Activated naive CD4-positive, alpha-beta T cell treated with anti-CD3 and anti-CD28 coated beads for 36 hours (primary cell): ENCODE measurements at regions not wholly inside any gene's neighbourhood (a gene's known extent, or its start where the extent isn't known, plus 50 kb on each side); places are given as distances from the start of the nearest gene placed in this dataset.

ENCODE experiments used
- CTCF ChIA-PET: fragments of 350-600 bp; sonication (Branson Sonifier 250); formaldehyde crosslinking; loops from one replicate; lab custom pipeline; 2021; ENCODE audit warnings: antibody characterized with exemption; lab: Charles Lee
- DNase-seq: peaks from one replicate; pipeline ENCODE4 v3.0.0-alpha.2; 2020
- H3K27ac Mint-ChIP-seq: one replicate; pipeline ENCODE4 v1.8.0; 2021; ENCODE audit warnings: mild to moderate bottlenecking, mixed read lengths
- H3K27me3 Mint-ChIP-seq: one replicate; pipeline ENCODE4 v1.8.0; 2021; ENCODE audit warnings: low read depth, mixed read lengths
- H3K36me3 Mint-ChIP-seq: one replicate; pipeline ENCODE4 v1.8.0; 2021; ENCODE audit warnings: low read depth, mixed read lengths
- H3K4me1 Mint-ChIP-seq: one replicate; pipeline ENCODE4 v1.8.0; 2021; ENCODE audit warnings: low read depth, mixed read lengths
- H3K4me3 Mint-ChIP-seq: one replicate; pipeline ENCODE4 v1.8.0; 2021; ENCODE audit warnings: mild to moderate bottlenecking, moderate library complexity, mixed read lengths
- H3K9me3 Mint-ChIP-seq: one replicate; pipeline ENCODE4 v1.8.0; 2021; ENCODE audit warnings: mixed read lengths
- intact Hi-C: fragments of 100-400 bp; cut with micrococcal nuclease; formaldehyde crosslinking; loops from one replicate; pipeline ENCODE4 v1.15.1; 2023

DNA sequence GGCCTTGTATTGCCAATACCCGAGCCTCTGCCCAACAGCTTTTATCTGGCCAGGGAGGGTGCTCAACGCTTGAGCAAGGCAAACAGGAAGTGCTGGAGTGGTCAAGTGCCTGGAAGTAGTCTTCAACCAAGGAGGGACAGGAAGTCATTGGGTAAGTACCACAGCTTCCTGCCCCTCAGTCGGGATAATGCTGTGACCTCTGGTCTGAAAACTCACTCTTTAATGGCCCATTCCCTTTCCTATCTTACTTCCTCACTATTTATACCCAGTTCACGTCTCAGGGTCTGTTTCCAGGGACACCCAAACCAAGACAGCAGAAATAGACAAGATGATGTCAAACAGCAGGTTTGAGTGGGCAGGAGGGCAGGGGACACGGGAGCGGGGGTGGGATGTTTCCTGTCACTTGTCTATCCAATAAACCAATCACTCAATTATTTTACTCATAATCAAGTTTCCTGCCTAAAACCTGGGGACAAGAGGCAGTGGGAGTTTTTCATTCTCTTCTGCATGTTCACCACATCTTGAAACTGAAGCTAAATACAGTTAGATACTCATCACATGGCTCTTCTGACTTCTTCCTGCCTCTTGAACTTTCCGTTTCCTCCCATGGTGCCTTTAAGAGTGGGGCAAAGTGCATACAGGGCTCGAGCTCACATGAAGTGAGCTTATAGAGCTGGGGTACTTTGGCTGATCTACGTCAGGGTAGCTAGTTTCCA, 68.9 kb upstream of the CAB39 start:
- intact Hi-C loops: loop anchor here (1.0 kb wide), 3 partner anchors 16 to 151 kb away; partner anchors contain the start of gene CAB39

DNA sequence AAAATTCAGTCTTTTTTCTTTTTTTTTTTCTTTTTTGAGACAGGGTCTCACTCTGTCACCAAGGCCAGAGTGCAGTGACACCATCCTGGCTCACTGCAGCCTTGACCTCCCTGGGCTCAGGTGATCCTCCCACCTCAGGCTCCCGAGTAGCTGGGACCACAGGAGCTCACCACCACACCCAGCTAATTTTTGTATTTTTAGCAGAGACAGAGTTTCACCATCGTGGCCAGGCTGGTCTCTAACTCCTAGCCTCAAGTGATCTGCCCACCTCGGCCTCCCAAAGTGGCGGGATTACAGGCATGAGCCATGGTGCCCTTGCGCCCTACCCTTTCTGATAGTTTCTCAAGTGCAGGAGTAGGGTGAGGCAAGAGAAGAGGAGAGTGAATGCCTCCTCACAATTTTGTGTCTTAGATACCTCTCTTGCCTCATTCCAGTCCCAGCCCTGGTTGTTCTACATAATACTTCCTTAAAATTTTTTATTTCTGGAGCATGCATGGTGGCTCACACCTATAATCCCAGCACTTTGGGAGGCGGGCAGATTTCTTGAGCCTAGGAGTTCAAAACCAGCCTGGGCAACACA, 68.2 kb upstream of the CAB39 start:
- Mint-ChIP-seq H3K4me3 (peak overlapping the region; percentile 47), H3K36me3 (no peaks in the 10 kb centered on the region), H3K27me3 (no peaks in the 10 kb centered on the region), H3K4me1 (peaks cover 33% of the 10 kb centered on the region), H3K27ac (peak overlapping the region; percentile 96), H3K9me3 (peaks cover 1% of the 10 kb centered on the region)
- intact Hi-C loops: loop anchor here (1.0 kb wide), 3 partner anchors 15 to 150 kb away; partner anchors contain the start of gene CAB39
- no peak for DNase-seq
- CTCF ChIA-PET: interaction anchor here (0.6 to 2.3 kb wide), 9 partner anchors 12 to 154 kb away, joined by 3 to 17 read pairs (median 4); partner anchors contain the start of gene CAB39

More for the DNA sequence above, 68.9 kb upstream of the CAB39 start:
- no peaks in the 10 kb centered on the region for H3K27me3 Mint-ChIP-seq
- H3K4me1 Mint-ChIP-seq: peaks cover 33% of the 10 kb centered on the region
- peak overlapping the region; percentile 96 for H3K27ac Mint-ChIP-seq
- peak; percentile 83 for DNase-seq
- H3K36me3 Mint-ChIP-seq: no peaks in the 10 kb centered on the region
- CTCF ChIA-PET: interaction anchor here (0.8 to 2.3 kb wide), 8 partner anchors 14 to 155 kb away, joined by 3 to 17 read pairs (median 4); partner anchors contain the start of gene CAB39
- H3K4me3 Mint-ChIP-seq: peak overlapping the region; percentile 47
- peaks cover 1% of the 10 kb centered on the region for H3K9me3 Mint-ChIP-seq

DNA sequence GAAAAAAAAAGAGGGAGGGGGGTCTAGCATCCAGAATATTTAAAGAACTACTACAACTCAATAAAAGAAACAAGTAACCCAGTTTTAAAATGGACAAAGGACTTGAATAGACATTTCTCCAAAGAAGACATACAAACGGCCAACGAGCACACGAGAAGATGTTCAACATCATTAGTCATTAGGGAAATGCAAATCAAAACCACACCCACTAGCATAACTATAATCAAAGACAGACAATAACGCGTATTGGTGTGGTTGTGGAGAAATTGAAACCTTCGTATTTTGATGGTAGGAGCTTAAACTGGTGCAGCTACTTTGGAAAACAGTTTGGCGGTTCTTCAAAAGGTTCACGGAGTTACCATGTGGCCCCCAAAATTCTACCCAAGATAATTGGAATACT, 64.3 kb upstream of the CAB39 start:
- Mint-ChIP-seq H3K27me3 (no peaks in the 10 kb centered on the region), H3K36me3 (no peaks in the 10 kb centered on the region), H3K4me3 (no peak overlapping the region), H3K9me3 (peaks cover 1% of the 10 kb centered on the region), H3K27ac (peak overlapping the region; percentile 34), H3K4me1 (peaks cover 32% of the 10 kb centered on the region)
- DNase-seq: no peak
- CTCF ChIA-PET: interaction anchor here (0.7 kb wide), 1 partner anchor 33 kb away, joined by 3 read pairs; no protein-coding TSS in a partner anchor
- intact Hi-C loops: no loop called here

DNA sequence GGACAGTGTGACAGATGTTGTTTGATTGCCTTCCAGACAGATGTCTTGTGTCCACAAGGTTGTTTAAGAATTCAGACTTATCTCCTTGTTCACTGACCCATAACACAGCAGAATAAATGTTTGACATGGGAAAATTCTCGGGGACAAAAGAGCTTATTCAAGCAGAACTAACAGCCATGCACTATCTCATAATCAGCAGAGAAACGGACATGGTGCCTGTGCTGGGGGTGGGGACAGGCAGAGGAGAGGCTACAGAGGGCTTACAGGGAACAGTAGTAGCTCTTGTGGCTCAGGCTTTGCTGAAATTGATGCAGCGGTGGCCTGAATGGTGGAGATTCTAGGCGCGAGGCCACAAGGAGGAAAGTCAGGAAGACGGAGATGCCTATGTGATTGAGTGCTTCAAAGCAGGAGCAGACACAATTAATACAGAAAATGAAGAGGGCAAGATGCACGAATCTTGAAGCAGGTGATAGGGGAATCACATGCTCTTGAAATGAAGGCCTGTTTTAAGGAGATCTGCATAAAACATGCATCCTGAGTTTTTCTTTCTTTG, 62.0 kb upstream of the CAB39 start:
- Mint-ChIP-seq H3K27ac (no peak overlapping the region), H3K36me3 (no peaks in the 10 kb centered on the region), H3K9me3 (peaks cover 1% of the 10 kb centered on the region), H3K4me3 (no peak overlapping the region), H3K4me1 (peaks cover 23% of the 10 kb centered on the region), H3K27me3 (no peaks in the 10 kb centered on the region)
- CTCF ChIA-PET: no interaction called here
- no peak for DNase-seq
- intact Hi-C loops: no loop called here

DNA sequence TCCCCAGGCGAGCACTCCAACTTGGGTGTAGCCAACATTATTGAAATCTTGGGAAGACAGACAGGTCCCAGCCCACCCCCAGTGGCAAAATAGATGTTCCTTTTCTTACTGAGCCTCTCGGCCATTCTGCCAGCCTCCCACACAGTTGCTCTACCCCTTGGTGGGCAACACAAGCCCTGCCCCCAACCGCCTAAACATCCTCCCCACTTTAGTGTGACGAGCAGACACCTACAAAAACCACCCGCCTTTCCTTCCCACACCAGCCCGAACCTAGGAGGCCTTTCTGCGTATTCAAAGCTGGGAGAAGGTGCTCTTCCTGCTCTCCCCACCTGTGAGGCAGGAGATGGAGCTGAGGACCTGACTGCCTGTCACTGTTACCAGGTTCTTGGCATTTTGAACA, 58.6 kb upstream of the CAB39 start:
- DNase-seq: no peak
- no peaks in the 10 kb centered on the region for H3K9me3 Mint-ChIP-seq
- H3K4me3 Mint-ChIP-seq: no peak overlapping the region
- intact Hi-C loops: no loop called here
- H3K27me3 Mint-ChIP-seq: no peaks in the 10 kb centered on the region
- H3K27ac Mint-ChIP-seq: peak overlapping the region; percentile 48
- H3K4me1 Mint-ChIP-seq: peaks cover 46% of the 10 kb centered on the region
- H3K36me3 Mint-ChIP-seq: no peaks in the 10 kb centered on the region
- CTCF ChIA-PET: no interaction called here

DNA sequence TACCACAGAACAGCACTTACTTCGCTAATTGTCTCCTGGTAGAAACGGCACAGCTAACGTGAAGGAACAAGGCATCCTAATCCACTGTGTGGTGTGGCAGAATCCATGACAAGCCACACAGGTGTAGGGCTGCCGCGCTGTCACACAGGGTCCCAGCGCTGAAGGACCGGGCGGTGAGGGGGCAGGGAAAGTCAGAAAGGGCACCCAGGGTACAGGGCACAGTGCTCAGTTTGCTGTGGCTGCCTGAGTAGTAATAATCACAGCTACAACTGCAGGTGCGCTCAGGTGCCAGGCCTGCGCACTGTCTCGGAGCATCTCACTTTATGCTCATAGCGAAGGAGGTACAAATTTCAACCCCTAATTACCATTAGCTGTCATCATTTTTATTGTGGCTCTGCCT, 55.2 kb upstream of the CAB39 start:
- Mint-ChIP-seq H3K4me1 (peaks cover 74% of the 10 kb centered on the region), H3K36me3 (no peaks in the 10 kb centered on the region), H3K27me3 (no peaks in the 10 kb centered on the region), H3K9me3 (no peaks in the 10 kb centered on the region), H3K4me3 (no peak overlapping the region), H3K27ac (peak overlapping the region; percentile 94)
- CTCF ChIA-PET: interaction anchor here (1.0 to 1.3 kb wide), 2 partner anchors 13 to 44 kb away, joined by 4 to 6 read pairs; no protein-coding TSS in a partner anchor
- intact Hi-C loops: no loop called here
- DNase-seq: no peak

DNA sequence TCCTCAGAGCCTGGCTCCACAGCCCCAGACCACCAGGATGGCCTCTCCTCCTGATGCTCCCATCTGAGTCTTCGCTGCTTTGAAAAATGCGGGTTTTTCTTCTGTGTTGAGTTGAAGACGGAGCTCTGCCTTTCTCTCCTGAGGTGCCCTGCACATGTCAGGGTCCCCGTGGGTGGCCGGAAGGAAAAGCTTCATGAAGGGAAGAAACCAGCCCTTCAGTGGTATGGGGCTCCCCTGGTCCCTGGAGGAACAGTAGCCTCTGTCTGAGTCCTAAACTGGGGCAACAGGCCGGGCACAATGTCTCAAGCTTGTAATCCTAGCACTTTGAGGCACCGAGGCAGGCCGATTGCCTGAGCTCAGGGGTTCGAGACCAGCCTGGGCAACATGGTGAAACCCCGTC, 54.7 kb upstream of the CAB39 start:
- no peaks in the 10 kb centered on the region for H3K36me3 Mint-ChIP-seq
- no peaks in the 10 kb centered on the region for H3K27me3 Mint-ChIP-seq
- H3K9me3 Mint-ChIP-seq: no peaks in the 10 kb centered on the region
- H3K4me3 Mint-ChIP-seq: peak overlapping the region; percentile 12
- peaks cover 76% of the 10 kb centered on the region for H3K4me1 Mint-ChIP-seq
- intact Hi-C loops: loop anchor here (2.0 kb wide), 1 partner anchor 309 kb away; no protein-coding TSS in a partner anchor
- H3K27ac Mint-ChIP-seq: peak overlapping the region; percentile 94
- CTCF ChIA-PET: interaction anchor here (0.7 to 1.3 kb wide), 4 partner anchors 13 to 45 kb away, joined by 3 to 6 read pairs (median 4); no protein-coding TSS in a partner anchor
- DNase-seq: no peak

DNA sequence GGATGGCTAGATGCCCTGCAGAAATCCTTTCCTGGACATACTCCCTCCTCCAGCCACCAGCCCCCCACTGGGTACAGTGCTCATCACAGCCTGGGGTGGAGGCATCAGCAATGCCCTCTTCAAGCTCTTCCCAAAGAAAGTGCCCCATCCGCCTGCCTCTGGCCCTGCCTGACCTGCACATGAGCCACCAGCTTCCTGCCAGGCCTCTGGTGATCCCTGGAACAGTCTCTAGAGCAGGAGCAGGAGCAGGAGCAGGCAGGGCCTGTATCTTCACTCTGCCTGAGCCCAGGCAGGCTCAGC, 54.1 kb upstream of the CAB39 start:
- Mint-ChIP-seq H3K9me3 (no peaks in the 10 kb centered on the region), H3K36me3 (no peaks in the 10 kb centered on the region), H3K27ac (peak overlapping the region; percentile 94), H3K27me3 (no peaks in the 10 kb centered on the region), H3K4me3 (peak overlapping the region; percentile 73), H3K4me1 (peaks cover 82% of the 10 kb centered on the region)
- intact Hi-C loops: loop anchor here (2.0 kb wide), 1 partner anchor 310 kb away; no protein-coding TSS in a partner anchor
- CTCF ChIA-PET: interaction anchor here (0.7 to 1.3 kb wide), 4 partner anchors 14 to 45 kb away, joined by 3 to 6 read pairs (median 4); no protein-coding TSS in a partner anchor
- no peak for DNase-seq

DNA sequence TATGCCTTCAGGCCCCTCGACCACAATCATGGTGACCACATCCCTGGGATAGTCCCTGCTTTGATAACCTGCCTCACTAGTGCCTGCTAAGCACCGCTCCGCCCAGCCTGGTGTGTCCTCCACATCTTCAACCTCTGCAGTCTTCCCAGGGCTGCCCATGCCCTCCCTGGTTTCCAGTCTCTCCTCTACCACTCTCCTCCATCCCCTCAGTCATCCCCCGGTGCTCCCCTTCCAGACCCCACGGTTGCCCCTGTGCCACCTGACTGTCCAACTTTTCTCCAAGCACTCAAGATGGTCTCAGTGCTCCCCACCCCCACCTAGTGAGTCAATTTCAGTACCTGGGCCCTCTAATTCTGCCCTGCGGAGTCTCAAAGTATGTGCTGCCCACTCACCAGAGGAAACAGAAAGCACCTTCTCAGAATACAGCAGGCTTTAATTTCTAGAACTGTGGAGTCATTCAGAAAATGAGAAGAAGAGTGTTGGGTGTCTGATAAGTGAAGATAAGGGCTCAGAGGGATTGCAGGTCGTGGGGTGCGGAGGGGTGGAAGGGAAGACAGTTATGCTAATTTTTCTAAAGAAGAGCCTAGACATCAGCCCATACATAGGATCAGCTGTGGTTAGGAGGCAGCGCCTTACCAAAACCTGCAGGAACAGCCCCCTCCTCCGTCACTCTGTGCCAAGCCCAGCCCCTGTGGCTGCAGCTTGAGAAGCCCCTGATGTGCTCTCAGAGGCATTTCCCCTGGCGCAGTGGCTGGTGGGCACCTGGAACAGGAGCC, 53.6 kb upstream of the CAB39 start:
- Mint-ChIP-seq H3K4me3 (peak overlapping the region; percentile 73), H3K27me3 (no peaks in the 10 kb centered on the region), H3K27ac (peak overlapping the region; percentile 94), H3K4me1 (peaks cover 86% of the 10 kb centered on the region), H3K9me3 (no peaks in the 10 kb centered on the region), H3K36me3 (no peaks in the 10 kb centered on the region)
- intact Hi-C loops: loop anchor here (1.0 to 2.0 kb wide), 4 partner anchors 15 to 310 kb away; no protein-coding TSS in a partner anchor
- CTCF ChIA-PET: interaction anchor here (0.6 to 3.0 kb wide), 7 partner anchors 16 to 139 kb away, joined by 3 to 17 read pairs (median 4); no protein-coding TSS in a partner anchor
- DNase-seq: peak; percentile 87

DNA sequence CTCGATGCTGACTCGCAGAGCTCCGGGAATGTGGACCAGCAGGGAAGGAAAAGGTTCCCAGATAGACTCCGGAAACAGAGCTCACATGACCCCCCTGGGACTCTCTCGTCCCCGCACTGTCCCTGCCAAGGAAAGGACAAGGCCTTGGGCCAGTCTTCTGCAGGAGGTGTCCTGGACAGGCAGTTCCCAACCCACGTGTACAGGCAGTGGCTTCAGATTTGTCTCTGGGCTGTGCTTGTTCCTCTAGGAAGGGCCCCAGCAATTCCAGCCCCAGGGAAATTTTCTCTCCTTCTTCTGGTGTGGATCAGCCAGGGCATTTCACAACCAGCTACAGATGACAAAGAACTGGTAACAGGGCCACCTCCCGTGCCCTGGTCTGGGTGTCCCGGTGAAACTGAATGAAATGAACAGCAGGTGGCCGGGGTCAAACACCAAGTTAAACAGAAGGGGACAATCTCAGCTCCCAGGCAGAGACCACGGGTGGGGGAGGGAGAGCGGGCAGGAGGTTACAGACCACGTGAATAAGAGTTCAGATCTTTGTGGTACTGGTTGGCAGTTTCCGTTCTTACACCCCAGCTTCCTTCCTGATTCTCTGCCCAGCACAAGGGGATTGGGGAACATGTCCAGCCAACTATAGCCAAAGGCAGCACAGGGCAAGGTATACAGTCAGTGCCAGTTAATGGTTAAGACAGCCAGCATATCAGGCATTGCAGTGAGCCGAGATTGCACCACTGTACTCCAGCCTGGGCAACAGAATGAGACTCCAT, 52.2 kb upstream of the CAB39 start:
- Mint-ChIP-seq H3K4me3 (peak overlapping the region; percentile 41), H3K27me3 (no peaks in the 10 kb centered on the region), H3K27ac (peak overlapping the region; percentile 94), H3K36me3 (no peaks in the 10 kb centered on the region), H3K4me1 (peaks cover 96% of the 10 kb centered on the region), H3K9me3 (no peaks in the 10 kb centered on the region)
- CTCF ChIA-PET: interaction anchor here (0.8 to 3.0 kb wide), 6 partner anchors 17 to 138 kb away, joined by 3 to 17 read pairs (median 4); no protein-coding TSS in a partner anchor
- intact Hi-C loops: loop anchor here (1.0 to 5.0 kb wide), 9 partner anchors 45 to 740 kb away; partner anchors contain the start of genes GPR55 and SP140
- peak; percentile 70 for DNase-seq
